Panc1 (cell line): ENCODE measurements at regions not wholly inside any gene's neighbourhood (a gene's known extent, or its start where the extent isn't known, plus 50 kb on each side); places are given as distances from the start of the nearest gene placed in this dataset.
"Not testable (repeated sequence)": the region's sequence is repeated elsewhere in the genome, so short reads cannot be mapped to it uniquely, and the experiment has no call there.

ENCODE experiments used
- ATAC-seq: fragments of 200-7000 bp; cut with Tn5 transposase; 2 replicates; pipeline ENCODE4 v1.9.1; 2020; ENCODE audit warnings: mild to moderate bottlenecking, moderate library complexity
- BruUV-seq: library from RNA; stranded (reverse); fragments of 400-500 nt; replicated peaks from 2 replicates; lab custom pipeline; 2021; lab: Mats Ljungman, UMichigan
- CTCF ChIA-PET: fragments of 300-600 bp; sonication (Branson Sonifier 250); formaldehyde crosslinking; loops from one replicate; lab custom pipeline; 2022; ENCODE audit warnings: antibody characterized with exemption; lab: Charles Lee
- POLR2A ChIA-PET: fragments of 300-600 bp; sonication (Branson Sonifier 250); formaldehyde crosslinking; loops from one replicate; lab custom pipeline; 2022; ENCODE audit warnings: antibody characterized with exemption; lab: Charles Lee
- DNase-seq: peaks from one replicate; pipeline ENCODE4 v3.0.0-alpha.2; 2010; ENCODE audit warnings: low read depth, low spot score
- H3K27ac ChIP-seq: 2 replicates; pipeline ENCODE4 v1.5.1; 2011; ENCODE audit warnings: mild to moderate bottlenecking, low read length, inconsistent platforms
- H3K27me3 ChIP-seq: fragments of 200-500 bp; sonication (Bioruptor generic); 2 replicates; pipeline ENCODE4 v1.6.0; 2014; ENCODE audit warnings: low read length, inconsistent platforms; ENCODE audit not compliant: control insufficient read depth, insufficient read depth
- H3K36me3 ChIP-seq: fragments of 200-500 bp; sonication (Bioruptor generic); 2 replicates; pipeline ENCODE4 v1.5.1; 2014; ENCODE audit warnings: inconsistent platforms, mild to moderate bottlenecking, low read length, moderate library complexity; ENCODE audit not compliant: control insufficient read depth, insufficient read depth
- H3K4me1 ChIP-seq: 2 replicates; pipeline ENCODE4 v1.5.1; 2011; ENCODE audit warnings: inconsistent platforms, mild to moderate bottlenecking, low read length, moderate library complexity; ENCODE audit not compliant: control insufficient read depth, insufficient read depth
- H3K4me3 ChIP-seq, 2 experiments: 2 replicates each; pipeline ENCODE4 v1.5.1; 2011 to 2012; ENCODE audit warnings: low read depth in 2 of 2, low read length in 2 of 2, mild to moderate bottlenecking in 2 of 2, inconsistent platforms in 1 of 2, moderate library complexity in 1 of 2
- H3K9me3 ChIP-seq: fragments of 200-500 bp; sonication (Bioruptor generic); 2 replicates; pipeline ENCODE4 v1.5.1; 2014; ENCODE audit warnings: low read depth, mild to moderate bottlenecking, inconsistent platforms, low read length, moderate library complexity; ENCODE audit not compliant: control insufficient read depth, insufficient read depth
- CTCF ChIP-seq: fragments of 450-650 bp; IDR thresholded peaks from 2 replicates; pipeline ENCODE4 v1.5.1; 2017; ENCODE audit warnings: mild to moderate bottlenecking
- REST ChIP-seq, 2 experiments: IDR thresholded peaks; 2 replicates each; pipeline ENCODE4 v1.6.1; 2011 to 2012; ENCODE audit warnings: low read depth in 2 of 2, control low read depth in 1 of 2, low read length in 1 of 2, mild to moderate bottlenecking in 1 of 2, moderate library complexity in 1 of 2; ENCODE audit not compliant: insufficient read depth in 1 of 2
- SIN3A ChIP-seq: IDR thresholded peaks from 2 replicates; pipeline ENCODE4 v1.6.1; 2012; ENCODE audit warnings: low read depth, mild to moderate bottlenecking, low read length, moderate library complexity, borderline replicate concordance; ENCODE audit not compliant: insufficient read depth
- TCF7L2 ChIP-seq: IDR thresholded peaks from 2 replicates; pipeline ENCODE4 v1.6.1; 2011; ENCODE audit warnings: mild to moderate bottlenecking, low read depth, low read length, inconsistent platforms
- in situ Hi-C: cut with HindIII; loops from 2 replicates; pipeline ENCODE4 v1.10.0; 2016; ENCODE audit warnings: low sequenced_read_pairs, low pct_unique_long_range_greater_than_20kb
- intact Hi-C: fragments of 100-400 bp; cut with micrococcal nuclease; formaldehyde crosslinking; loops from one replicate; pipeline ENCODE4 v1.10.0; 2022; ENCODE audit not compliant: unreplicated experiment

- in situ Hi-C loops = no loop called here
- BruUV-seq = no TSS peak
- intact Hi-C loops = no loop called here
- Histone ChIP-seq H3K36me3 (no peaks in the 10 kb centered on the region), H3K27ac (no peak overlapping the region), H3K4me3 (no peak overlapping the region), H3K27me3 (peaks cover 5% of the 10 kb centered on the region; the same call in 1 of the 2 replicates), H3K4me1 (no peaks in the 10 kb centered on the region), H3K9me3 (no peaks in the 10 kb centered on the region)
- DNase-seq (peak; percentile 18), ATAC-seq (0 out of 2 replicates have a peak, but pooled peaks have one; percentile 65)
- POLR2A ChIA-PET = no interaction called here
- TF ChIP-seq CTCF (peak; percentile 78), TCF7L2 (no peak), SIN3A (no peak), REST (IDR thresholded peaks at IDR 0.05; ENCODE audit: insufficient read depth in 1 of 2, low read depth in 2 of 2, low read length in 1 of 2) (no peak)
- CTCF ChIA-PET = no interaction called here
Observed at GRCh38 chr14:106586098-106586704, 1059.8 kb downstream of the TMEM121 start.

GRCh38 chr14:106591539-106591938, 1065.2 kb downstream of the TMEM121 start:
- not testable (repeated sequence) for H3K36me3 ChIP-seq

GRCh38 chr14:106592115-106592852, 1065.9 kb downstream of the TMEM121 start:
- BruUV-seq, POLR2A ChIA-PET, intact Hi-C loops, ATAC-seq, H3K27me3 ChIP-seq, H3K4me1 ChIP-seq, H3K9me3 ChIP-seq, H3K36me3 ChIP-seq, H3K4me3 ChIP-seq, DNase-seq, in situ Hi-C loops, H3K27ac ChIP-seq, CTCF ChIA-PET: not testable (repeated sequence)
- TF ChIP-seq CTCF = peak; percentile 60

More at GRCh38 chr14:106591539-106591938, 1065.2 kb downstream of the TMEM121 start:
- ATAC-seq, BruUV-seq, intact Hi-C loops, H3K27me3 ChIP-seq, DNase-seq, CTCF ChIA-PET, H3K4me1 ChIP-seq, in situ Hi-C loops, POLR2A ChIA-PET, H3K9me3 ChIP-seq, H3K4me3 ChIP-seq, H3K27ac ChIP-seq: not testable (repeated sequence)
